MM.1S (cell line): ENCODE measurements at regions not wholly inside any gene's neighbourhood (a gene's known extent, or its start where the extent isn't known, plus 50 kb on each side); places are given as distances from the start of the nearest gene placed in this dataset.

Source experiments
- EZH2 ChIP-seq: fragments of 300-600 bp; sonication (generic); optimal IDR thresholded peaks from 2 replicates; pipeline ENCODE3; 2017; ENCODE audit warnings: low read depth, mild to moderate bottlenecking, antibody characterized with exemption, low read length, mixed read lengths
- TF ChIP-seq, protein P1 (sequence below): fragments of 300-600 bp; sonication (generic); IDR thresholded peaks from 2 replicates; pipeline ENCODE4 v1.5.1; 2016; ENCODE audit warnings: antibody characterized with exemption, low read length, mixed read lengths

GRCh38 chr6:16902502-16902901, 141.2 kb upstream of the ATXN1 start:
- TF ChIP-seq, protein P1, sequence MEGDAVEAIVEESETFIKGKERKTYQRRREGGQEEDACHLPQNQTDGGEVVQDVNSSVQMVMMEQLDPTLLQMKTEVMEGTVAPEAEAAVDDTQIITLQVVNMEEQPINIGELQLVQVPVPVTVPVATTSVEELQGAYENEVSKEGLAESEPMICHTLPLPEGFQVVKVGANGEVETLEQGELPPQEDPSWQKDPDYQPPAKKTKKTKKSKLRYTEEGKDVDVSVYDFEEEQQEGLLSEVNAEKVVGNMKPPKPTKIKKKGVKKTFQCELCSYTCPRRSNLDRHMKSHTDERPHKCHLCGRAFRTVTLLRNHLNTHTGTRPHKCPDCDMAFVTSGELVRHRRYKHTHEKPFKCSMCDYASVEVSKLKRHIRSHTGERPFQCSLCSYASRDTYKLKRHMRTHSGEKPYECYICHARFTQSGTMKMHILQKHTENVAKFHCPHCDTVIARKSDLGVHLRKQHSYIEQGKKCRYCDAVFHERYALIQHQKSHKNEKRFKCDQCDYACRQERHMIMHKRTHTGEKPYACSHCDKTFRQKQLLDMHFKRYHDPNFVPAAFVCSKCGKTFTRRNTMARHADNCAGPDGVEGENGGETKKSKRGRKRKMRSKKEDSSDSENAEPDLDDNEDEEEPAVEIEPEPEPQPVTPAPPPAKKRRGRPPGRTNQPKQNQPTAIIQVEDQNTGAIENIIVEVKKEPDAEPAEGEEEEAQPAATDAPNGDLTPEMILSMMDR: no peak
- no peak for TF ChIP-seq EZH2
